DOHH2 (cell line): ENCODE measurements at regions not wholly inside any gene's neighbourhood (a gene's known extent, or its start where the extent isn't known, plus 50 kb on each side); places are given as distances from the start of the nearest gene placed in this dataset.

Experiments used
- H3F3A ChIP-seq: fragments of 200-600 bp; sonication (generic), shearing (Covaris generic); 2 replicates; pipeline ENCODE4 v1.6.0; 2016; ENCODE audit warnings: antibody characterized with exemption, mild to moderate bottlenecking; ENCODE audit not compliant: control insufficient read depth, insufficient read depth
- H3K27ac ChIP-seq: fragments of 200-600 bp; sonication (generic); 2 replicates; pipeline ENCODE4 v1.5.1; 2014; ENCODE audit warnings: low read depth, mild to moderate bottlenecking, low read length, moderate library complexity
- H3K27me3 ChIP-seq: fragments of 200-600 bp; sonication (generic); 2 replicates; pipeline ENCODE4 v1.6.1; 2014; ENCODE audit warnings: mild to moderate bottlenecking, low read length, mixed read lengths; ENCODE audit not compliant: control insufficient read depth
- H3K36me3 ChIP-seq: fragments of 200-600 bp; sonication (generic); 2 replicates; pipeline ENCODE4 v1.6.1; 2014; ENCODE audit warnings: mild to moderate bottlenecking, low read length, moderate library complexity, mixed read lengths; ENCODE audit not compliant: control insufficient read depth
- H3K4me1 ChIP-seq: fragments of 200-600 bp; sonication (generic); 2 replicates; pipeline ENCODE4 v1.6.1; 2014; ENCODE audit warnings: mild to moderate bottlenecking, low read length, mixed read lengths; ENCODE audit not compliant: control insufficient read depth
- H3K4me2 ChIP-seq: fragments of 200-600 bp; sonication (generic); 2 replicates; pipeline ENCODE4 v1.6.0; 2014; ENCODE audit warnings: mild to moderate bottlenecking, low read length, moderate library complexity
- H3K4me3 ChIP-seq: fragments of 200-600 bp; sonication (generic); 2 replicates; pipeline ENCODE4 v1.5.1; 2014; ENCODE audit warnings: mild to moderate bottlenecking, low read length, mixed read lengths
- H3K79me2 ChIP-seq: fragments of 200-600 bp; sonication (generic); 2 replicates; pipeline ENCODE4 v1.6.1; 2014; ENCODE audit warnings: mild to moderate bottlenecking, low read length, mixed read lengths; ENCODE audit not compliant: control insufficient read depth
- H3K9me2 ChIP-seq: fragments of 200-600 bp; sonication (generic); replicated peaks from 2 replicates; pipeline ENCODE4 v1.6.1; 2014; ENCODE audit warnings: mild to moderate bottlenecking, low read length, mixed read lengths; ENCODE audit not compliant: control insufficient read depth
- H3K9me3 ChIP-seq: fragments of 200-600 bp; sonication (generic); 2 replicates; pipeline ENCODE4 v1.6.1; 2014; ENCODE audit warnings: antibody characterized with exemption, low read length, mixed read lengths; ENCODE audit not compliant: control insufficient read depth, insufficient read depth
- H4K20me1 ChIP-seq: fragments of 200-600 bp; sonication (generic); 2 replicates; pipeline ENCODE4 v1.6.0; 2014; ENCODE audit warnings: low read depth, mild to moderate bottlenecking, antibody characterized with exemption, low read length, moderate library complexity; ENCODE audit not compliant: control insufficient read depth, insufficient read depth
- CTCF ChIP-seq: fragments of 200-600 bp; sonication (generic); IDR thresholded peaks from one replicate; pipeline ENCODE4 v1.5.1; 2014; ENCODE audit warnings: antibody characterized with exemption, mild to moderate bottlenecking, low read depth, low read length; ENCODE audit not compliant: poor library complexity, severe bottlenecking
- EZH2phosphoT487 ChIP-seq: fragments of 200-600 bp; sonication (generic); IDR thresholded peaks from 2 replicates; pipeline ENCODE4 v1.6.1; 2017; ENCODE audit warnings: borderline replicate concordance, mild to moderate bottlenecking, antibody characterized with exemption, low read length, moderate library complexity, mixed read lengths

DNA sequence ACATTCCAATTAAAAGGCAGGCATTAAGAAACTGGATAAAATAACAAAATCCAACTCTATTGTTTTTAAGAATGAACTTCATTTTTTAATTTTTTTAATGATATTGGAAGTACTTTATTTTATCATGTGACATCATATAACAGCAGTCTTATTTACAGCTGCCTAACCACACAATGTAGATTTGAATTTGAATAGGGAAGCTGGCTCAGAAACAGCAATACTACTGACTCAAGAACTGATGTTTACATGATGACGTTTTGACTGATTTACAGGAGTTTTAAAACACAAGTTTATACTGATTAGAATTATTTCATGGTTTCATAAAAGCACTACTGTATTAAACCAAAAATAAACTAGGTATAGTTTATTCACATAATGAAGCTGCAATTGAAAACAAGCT is 348.7 kb upstream of the NR5A2 start:
- H3K79me2 ChIP-seq = no peaks in the 10 kb centered on the region
- H3K4me3 ChIP-seq = no peak overlapping the region
- no peaks in the 10 kb centered on the region for H3K4me1 ChIP-seq
- H3K36me3 ChIP-seq = no peaks in the 10 kb centered on the region
- no peaks in the 10 kb centered on the region for H3F3A ChIP-seq
- H3K27me3 ChIP-seq = no peaks in the 10 kb centered on the region; the same call in 1 of the 2 replicates
- no peak overlapping the region for H3K27ac ChIP-seq
- no peaks in the 10 kb centered on the region for H3K9me2 ChIP-seq
- H4K20me1 ChIP-seq = no peaks in the 10 kb centered on the region
- TF ChIP-seq EZH2phosphoT487 (no peak), CTCF (no peak)
- no peak overlapping the region for H3K4me2 ChIP-seq
- H3K9me3 ChIP-seq = no peaks in the 10 kb centered on the region

DNA sequence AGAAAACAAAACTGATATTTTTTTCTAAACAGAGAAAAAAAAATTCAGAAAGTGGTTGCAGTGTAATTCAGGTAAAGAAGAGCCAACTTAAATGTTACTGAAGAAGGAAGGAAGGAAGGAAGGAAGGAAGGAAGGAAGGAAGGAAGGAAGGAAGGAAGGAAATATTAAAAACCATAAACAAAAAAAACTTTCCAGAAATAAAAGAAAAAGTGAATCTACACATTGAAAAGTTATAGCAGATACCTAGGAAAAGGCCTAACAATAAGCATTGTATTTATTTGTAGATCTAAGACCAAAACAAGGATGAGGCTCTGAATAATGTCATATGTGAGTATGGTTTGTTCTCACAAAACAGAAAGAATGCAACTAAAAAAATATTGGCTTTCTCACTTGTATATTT is 345.4 kb upstream of the NR5A2 start:
- H3K36me3 ChIP-seq = no peaks in the 10 kb centered on the region
- H3K9me3 ChIP-seq = no peaks in the 10 kb centered on the region
- H3K27me3 ChIP-seq = peaks cover 4% of the 10 kb centered on the region
- no peak overlapping the region for H3K27ac ChIP-seq
- H4K20me1 ChIP-seq = no peaks in the 10 kb centered on the region
- no peaks in the 10 kb centered on the region for H3K4me1 ChIP-seq
- H3K4me2 ChIP-seq = no peak overlapping the region
- no peak for TF ChIP-seq EZH2phosphoT487
- no peak for TF ChIP-seq CTCF
- no peaks in the 10 kb centered on the region for H3K79me2 ChIP-seq
- H3K4me3 ChIP-seq = no peak overlapping the region
- no peaks in the 10 kb centered on the region for H3F3A ChIP-seq
- no peaks in the 10 kb centered on the region for H3K9me2 ChIP-seq

- Histone ChIP-seq H3K79me2 (no peaks in the 10 kb centered on the region), H4K20me1 (no peaks in the 10 kb centered on the region), H3K27me3 (peaks cover 19% of the 10 kb centered on the region), H3K27ac (no peak overlapping the region), H3F3A (no peaks in the 10 kb centered on the region), H3K4me2 (no peak overlapping the region), H3K4me3 (no peak overlapping the region), H3K4me1 (no peaks in the 10 kb centered on the region), H3K9me2 (no peaks in the 10 kb centered on the region), H3K36me3 (no peaks in the 10 kb centered on the region), H3K9me3 (no peaks in the 10 kb centered on the region)
- peak; percentile 75 for TF ChIP-seq CTCF
- no peak for TF ChIP-seq EZH2phosphoT487
Observed at GRCh38 chr1:199684686-199685273, 342.7 kb upstream of the NR5A2 start.
